ENCODE measurements at regions not wholly inside any gene's neighbourhood (a gene's known extent, or its start where the extent isn't known, plus 50 kb on each side); places are given as distances from the start of the nearest gene placed in this dataset.

DNA sequence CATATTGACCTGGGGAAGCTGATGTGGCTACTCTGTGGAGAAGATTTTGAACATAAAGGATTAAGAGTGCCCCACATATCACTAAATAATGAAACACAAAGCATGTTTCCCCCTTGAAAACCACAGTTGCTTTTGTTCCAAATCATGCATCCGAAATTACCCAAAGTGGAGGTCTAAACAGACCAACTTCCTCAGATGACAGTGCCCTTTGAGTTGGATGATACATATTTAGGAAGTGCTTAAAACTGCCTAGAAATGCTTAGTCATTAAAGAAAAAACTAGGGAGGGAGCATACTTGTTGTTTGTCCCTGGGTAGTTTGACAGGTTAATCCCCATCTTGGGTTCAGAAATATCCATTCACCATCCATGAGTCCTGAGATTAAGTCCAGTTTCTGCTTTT lies 1070.3 kb downstream of the SUCLG1 start:
- TF ChIP-seq, protein P1, sequence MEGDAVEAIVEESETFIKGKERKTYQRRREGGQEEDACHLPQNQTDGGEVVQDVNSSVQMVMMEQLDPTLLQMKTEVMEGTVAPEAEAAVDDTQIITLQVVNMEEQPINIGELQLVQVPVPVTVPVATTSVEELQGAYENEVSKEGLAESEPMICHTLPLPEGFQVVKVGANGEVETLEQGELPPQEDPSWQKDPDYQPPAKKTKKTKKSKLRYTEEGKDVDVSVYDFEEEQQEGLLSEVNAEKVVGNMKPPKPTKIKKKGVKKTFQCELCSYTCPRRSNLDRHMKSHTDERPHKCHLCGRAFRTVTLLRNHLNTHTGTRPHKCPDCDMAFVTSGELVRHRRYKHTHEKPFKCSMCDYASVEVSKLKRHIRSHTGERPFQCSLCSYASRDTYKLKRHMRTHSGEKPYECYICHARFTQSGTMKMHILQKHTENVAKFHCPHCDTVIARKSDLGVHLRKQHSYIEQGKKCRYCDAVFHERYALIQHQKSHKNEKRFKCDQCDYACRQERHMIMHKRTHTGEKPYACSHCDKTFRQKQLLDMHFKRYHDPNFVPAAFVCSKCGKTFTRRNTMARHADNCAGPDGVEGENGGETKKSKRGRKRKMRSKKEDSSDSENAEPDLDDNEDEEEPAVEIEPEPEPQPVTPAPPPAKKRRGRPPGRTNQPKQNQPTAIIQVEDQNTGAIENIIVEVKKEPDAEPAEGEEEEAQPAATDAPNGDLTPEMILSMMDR (IDR thresholded peaks at IDR 0.05) = no peak
- ATAC-seq (no peak), DNase-seq (no peak)
- Mint-ChIP-seq H3K4me1 (no peaks in the 10 kb centered on the region), H3K36me3 (no peaks in the 10 kb centered on the region), H3K27ac (no peak overlapping the region), H3K9me3 (peaks cover 8 to 12% of the 10 kb centered on the region in 2 donors), H3K4me3 (no peak overlapping the region), H3K27me3 (ENCODE audit: low read depth in 2 of 2) (no peaks in the 10 kb centered on the region)
- no peak overlapping the region for H3K4me3 ChIP-seq (ENCODE audit: low read length)
- 11% methylated on average over 1 of the region's 1 CpG for WGBS (ENCODE audit: insufficient coverage)
- no peaks in the 10 kb centered on the region for H3K4me1 ChIP-seq (ENCODE audit: control insufficient read depth, insufficient read depth, low read length)
- intact Hi-C loops (cut with micrococcal nuclease) = no loop called here
- H3K36me3 ChIP-seq (ENCODE audit: control insufficient read depth, insufficient read depth, low read length) = no peaks in the 10 kb centered on the region
- no peak overlapping the region for H3K27ac ChIP-seq (ENCODE audit: low read length)
- no peaks in the 10 kb centered on the region for H3K27me3 ChIP-seq (ENCODE audit: control insufficient read depth, insufficient read depth, low read length)
- peaks cover 5% of the 10 kb centered on the region for H3K9me3 ChIP-seq (ENCODE audit: control insufficient read depth, insufficient read depth, low read length)

DNA sequence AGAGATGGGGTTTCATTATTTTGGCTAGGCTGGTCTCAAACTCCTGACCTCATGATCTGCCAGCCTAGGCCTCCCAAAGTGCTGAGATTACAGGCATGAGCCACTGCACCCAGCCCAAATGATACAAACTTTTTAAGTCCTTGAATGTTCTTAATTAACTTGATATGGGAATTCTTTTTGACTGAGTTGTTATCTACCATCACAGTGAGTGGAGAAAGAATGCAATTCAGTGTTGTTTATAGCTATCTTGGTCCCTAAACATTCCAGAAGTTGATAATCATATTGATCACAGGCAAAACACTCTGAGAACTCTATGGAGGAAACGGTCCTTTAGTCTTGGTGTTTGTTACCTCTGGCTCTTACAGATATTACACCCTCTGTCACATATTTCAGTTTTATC lies 1072.5 kb downstream of the SUCLG1 start:
- Mint-ChIP-seq H3K4me3 (no peak overlapping the region), H3K4me1 (no peaks in the 10 kb centered on the region), H3K27me3 (ENCODE audit: low read depth in 2 of 2) (no peaks in the 10 kb centered on the region), H3K9me3 (peaks cover 17 to 21% of the 10 kb centered on the region in 2 donors), H3K27ac (no peak overlapping the region), H3K36me3 (no peaks in the 10 kb centered on the region)
- Histone ChIP-seq H3K4me3 (ENCODE audit: low read length) (no peak overlapping the region), H3K4me1 (ENCODE audit: control insufficient read depth, insufficient read depth, low read length) (no peaks in the 10 kb centered on the region), H3K27me3 (ENCODE audit: control insufficient read depth, insufficient read depth, low read length) (no peaks in the 10 kb centered on the region), H3K36me3 (ENCODE audit: control insufficient read depth, insufficient read depth, low read length) (no peaks in the 10 kb centered on the region), H3K27ac (ENCODE audit: low read length) (no peak overlapping the region), H3K9me3 (ENCODE audit: control insufficient read depth, insufficient read depth, low read length) (peaks cover 5% of the 10 kb centered on the region)
- TF ChIP-seq, protein P1 (IDR thresholded peaks at IDR 0.05) = no peak
- ATAC-seq (no peak), DNase-seq (no peak)
- 70% methylated on average over 1 of the region's 1 CpG for WGBS (ENCODE audit: insufficient coverage)
- intact Hi-C loops (cut with micrococcal nuclease) = no loop called here

DNA sequence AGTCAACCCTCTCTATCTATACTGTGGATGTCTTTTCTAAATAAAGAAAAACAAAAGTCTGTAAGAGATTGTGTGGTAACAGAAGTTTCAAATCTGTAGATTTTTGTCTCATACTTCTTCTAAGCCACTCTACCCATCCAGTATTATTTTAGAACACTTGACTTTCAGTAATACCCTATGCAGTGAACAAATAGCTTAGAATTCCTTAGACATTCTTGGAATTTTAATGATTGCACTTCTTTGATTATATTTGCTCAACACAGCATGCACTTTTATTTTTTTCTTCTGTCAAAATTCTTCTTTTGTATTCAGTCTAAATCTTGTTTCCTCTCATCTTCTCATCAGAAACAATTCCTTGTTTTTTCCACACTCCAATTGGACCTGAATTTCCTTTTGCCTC lies 1080.2 kb downstream of the SUCLG1 start:
- Mint-ChIP-seq H3K4me1 (no peaks in the 10 kb centered on the region), H3K9me3 (peaks cover 21 to 35% of the 10 kb centered on the region in 2 donors), H3K27ac (no peak overlapping the region), H3K4me3 (no peak overlapping the region), H3K36me3 (no peaks in the 10 kb centered on the region), H3K27me3 (ENCODE audit: low read depth in 2 of 2) (no peaks in the 10 kb centered on the region)
- DNase-seq = no peak
- no peak for ATAC-seq
- Histone ChIP-seq H3K4me1 (ENCODE audit: control insufficient read depth, insufficient read depth, low read length) (no peaks in the 10 kb centered on the region), H3K27me3 (ENCODE audit: control insufficient read depth, insufficient read depth, low read length) (no peaks in the 10 kb centered on the region), H3K36me3 (ENCODE audit: control insufficient read depth, insufficient read depth, low read length) (no peaks in the 10 kb centered on the region), H3K9me3 (ENCODE audit: control insufficient read depth, insufficient read depth, low read length) (peaks cover 7% of the 10 kb centered on the region), H3K4me3 (ENCODE audit: low read length) (no peak overlapping the region), H3K27ac (ENCODE audit: low read length) (no peak overlapping the region)
- intact Hi-C loops (cut with micrococcal nuclease) = no loop called here
- TF ChIP-seq, protein P1 (IDR thresholded peaks at IDR 0.05) = no peak

DNA sequence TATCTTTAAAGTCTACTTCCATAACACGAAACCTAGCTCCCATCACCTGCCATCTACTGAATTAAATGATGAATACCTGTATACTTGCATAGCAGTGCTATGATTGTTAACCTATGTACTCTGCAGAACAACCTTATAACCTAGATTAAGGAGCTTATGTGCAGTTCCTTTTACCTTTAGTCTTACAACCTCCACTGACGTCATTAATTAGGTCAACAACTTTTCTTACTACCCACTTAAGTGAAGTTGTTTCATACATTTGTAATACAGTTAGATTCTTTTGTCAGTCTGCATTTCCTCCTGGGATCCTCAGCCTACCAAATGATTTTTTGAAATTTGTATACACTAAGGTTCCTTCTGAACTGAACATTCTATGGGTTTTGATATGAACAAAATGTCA lies 1082.3 kb downstream of the SUCLG1 start:
- H3K27me3 Mint-ChIP-seq (ENCODE audit: low read depth in 2 of 2) = no peaks in the 10 kb centered on the region
- ATAC-seq = no peak
- Histone ChIP-seq H3K4me3 (ENCODE audit: low read length) (no peak overlapping the region), H3K9me3 (ENCODE audit: control insufficient read depth, insufficient read depth, low read length) (peaks cover 7% of the 10 kb centered on the region), H3K4me1 (ENCODE audit: control insufficient read depth, insufficient read depth, low read length) (no peaks in the 10 kb centered on the region), H3K27me3 (ENCODE audit: control insufficient read depth, insufficient read depth, low read length) (no peaks in the 10 kb centered on the region), H3K27ac (ENCODE audit: low read length) (no peak overlapping the region), H3K36me3 (ENCODE audit: control insufficient read depth, insufficient read depth, low read length) (no peaks in the 10 kb centered on the region)
- no peak overlapping the region for H3K4me3 Mint-ChIP-seq
- WGBS (ENCODE audit: insufficient coverage) = 18% methylated on average over 1 of the region's 2 CpGs
- no peaks in the 10 kb centered on the region for H3K36me3 Mint-ChIP-seq
- no peaks in the 10 kb centered on the region for H3K4me1 Mint-ChIP-seq
- DNase-seq = no peak
- peaks cover 14 to 33% of the 10 kb centered on the region in 2 donors for H3K9me3 Mint-ChIP-seq
- H3K27ac Mint-ChIP-seq = no peak overlapping the region
- intact Hi-C loops (cut with micrococcal nuclease) = no loop called here
- TF ChIP-seq, protein P1 (IDR thresholded peaks at IDR 0.05) = no peak

All from natural killer cell (primary cell).